A549 (cell line): ENCODE measurements at regions not wholly inside any gene's neighbourhood (a gene's known extent, or its start where the extent isn't known, plus 50 kb on each side); places are given as distances from the start of the nearest gene placed in this dataset.

Experiments
- ATAC-seq, 2 experiments: fragments of 200-7000 bp in 1 of 2; fragments of >200 bp in 1 of 2; cut with Nextera tagmentation in 1 of 2; cut with Tn5 transposase in 1 of 2; 3 replicates each; pipeline versions ENCODE4 v1.8.0 to v1.9.1; 2018 to 2020; ENCODE audit warnings: mild to moderate bottlenecking in 1 of 2, moderate library complexity in 1 of 2
- CTCF ChIA-PET: fragments of 300-600 bp; sonication (Branson Sonifier 250); formaldehyde crosslinking; extraction: SDS; loops from one replicate; lab custom pipeline; 2021; ENCODE audit warnings: antibody characterized with exemption, inconsistent platforms; lab: Yijun Ruan, JAX
- POLR2A ChIA-PET: fragments of 350-600 bp; formaldehyde crosslinking; extraction: SDS; loops from one replicate; lab custom pipeline; 2021; ENCODE audit warnings: antibody characterized with exemption, inconsistent platforms; lab: Yijun Ruan, JAX
- DNase-seq, 2 experiments: peaks; one replicate each; pipeline versions ENCODE4 v3.0.0 to v3.0.0-alpha.2; 2011 to 2016; ENCODE audit warnings: low read depth in 1 of 2, low spot score in 1 of 2
- FAIRE-seq: peaks from 2 replicates; lab custom pipeline; 2011; peaks lifted over from hg19 to GRCh38; lab: Jason Lieb, UNC
- H3K27ac ChIP-seq, 2 experiments: fragments of >200 bp; sonication (Bioruptor Twin); formaldehyde crosslinking; 3 replicates each; pipeline ENCODE4 v1.5.1; 2016 to 2017
- H3K4me1 ChIP-seq: fragments of >200 bp; sonication (Bioruptor Twin); formaldehyde crosslinking; 3 replicates; pipeline ENCODE4 v1.6.1; 2016
- H3K4me2 ChIP-seq: fragments of >200 bp; sonication (Bioruptor Twin); formaldehyde crosslinking; 3 replicates; pipeline ENCODE4 v1.6.1; 2016
- H3K4me3 ChIP-seq: fragments of >200 bp; sonication (Bioruptor Twin); formaldehyde crosslinking; 3 replicates; pipeline ENCODE4 v1.5.1; 2016
- H3K9me3 ChIP-seq: fragments of >200 bp; sonication (Bioruptor Twin); formaldehyde crosslinking; 3 replicates; pipeline ENCODE4 v1.6.1; 2016
- CBX8 ChIP-seq: fragments of 200-600 bp; sonication (generic); IDR thresholded peaks from 2 replicates; pipeline ENCODE4 v1.6.1; 2016
- CHD4 ChIP-seq: fragments of 200-600 bp; sonication (generic); IDR thresholded peaks from 2 replicates; pipeline ENCODE4 v1.6.1; 2016; ENCODE audit warnings: antibody characterized with exemption, mild to moderate bottlenecking, borderline replicate concordance
- EHMT2 ChIP-seq: fragments of 200-600 bp; sonication (generic); IDR thresholded peaks from 2 replicates; pipeline ENCODE4 v1.6.1; 2016; ENCODE audit warnings: antibody characterized with exemption, low read depth, mild to moderate bottlenecking, moderate library complexity
- FOSB ChIP-seq: fragments of 250-450 bp; sonication (Bioruptor Pico); IDR thresholded peaks from 2 replicates; pipeline ENCODE4 v1.5.0; 2020; ENCODE audit warnings: mild to moderate bottlenecking, moderate library complexity
- HDAC2 ChIP-seq: fragments of 200-600 bp; sonication (generic); IDR thresholded peaks from 2 replicates; pipeline ENCODE4 v1.6.1; 2016
- HOXA7 ChIP-seq: fragments of 250-450 bp; sonication (Bioruptor Pico); IDR thresholded peaks from 2 replicates; pipeline ENCODE4 v1.5.0; 2020; ENCODE audit warnings: mild to moderate bottlenecking, moderate library complexity
- JUNB ChIP-seq: fragments of >200 bp; sonication (Bioruptor Twin); formaldehyde crosslinking; IDR thresholded peaks from 2 replicates; pipeline ENCODE4 v1.6.1; 2016
- MAFK ChIP-seq: fragments of 450-650 bp; IDR thresholded peaks from 2 replicates; pipeline ENCODE4 v1.6.1; 2014; ENCODE audit not compliant: partially characterized antibody
- NPAS2 ChIP-seq: fragments of 250-450 bp; sonication (Bioruptor Pico); IDR thresholded peaks from 2 replicates; pipeline ENCODE4 v1.8.0; 2022; ENCODE audit warnings: mild to moderate bottlenecking, moderate library complexity, borderline replicate concordance
- PBX3 ChIP-seq: IDR thresholded peaks from 2 replicates; pipeline ENCODE4 v1.6.1; 2012
- POLR2A ChIP-seq: IDR thresholded peaks from 2 replicates; pipeline ENCODE4 v1.6.1; 2012; ENCODE audit warnings: mild to moderate bottlenecking, low read length
- RARB ChIP-seq: fragments of 250-450 bp; sonication (Bioruptor Pico); IDR thresholded peaks from 2 replicates; pipeline ENCODE4 v1.8.0; 2021; ENCODE audit warnings: mild to moderate bottlenecking, moderate library complexity
- REST ChIP-seq: fragments of 200-600 bp; sonication (generic); IDR thresholded peaks from 2 replicates; pipeline ENCODE4 v1.6.1; 2016; ENCODE audit warnings: antibody characterized with exemption, mild to moderate bottlenecking, moderate library complexity
- RNF2 ChIP-seq: fragments of 200-600 bp; sonication (generic); IDR thresholded peaks from 2 replicates; pipeline ENCODE4 v1.6.1; 2016; ENCODE audit warnings: low read depth, mild to moderate bottlenecking, antibody characterized with exemption, moderate library complexity, borderline replicate concordance
- TP53 ChIP-seq: fragments of 250-450 bp; sonication (Bioruptor Pico); IDR thresholded peaks from 2 replicates; pipeline ENCODE4 v1.5.0; 2021; ENCODE audit warnings: mild to moderate bottlenecking, moderate library complexity
- ZFP36 ChIP-seq: fragments of 450-650 bp; IDR thresholded peaks from 2 replicates; pipeline ENCODE4 v1.6.1; 2014; ENCODE audit warnings: borderline replicate concordance; ENCODE audit not compliant: partially characterized antibody
- ZSCAN20 ChIP-seq: fragments of 250-450 bp; sonication (Bioruptor Pico); IDR thresholded peaks from 2 replicates; pipeline ENCODE4 v1.8.0; 2022; ENCODE audit warnings: mild to moderate bottlenecking, moderate library complexity
- WGBS: methylation state at CpG from one replicate; pipeline ENCODE4 v1.1.6; 2017; ENCODE audit errors: missing lambda C conversion rate; 5-methylcytosine and 5-hydroxymethylcytosine counted together
- TF ChIP-seq, protein P1 (sequence below): IDR thresholded peaks from 2 replicates; pipeline ENCODE4 v1.6.1; 2012

GRCh38 chr10:65130162-65130758, 1609.1 kb downstream of the REEP3 start:
- Histone ChIP-seq H3K4me3 (no peak overlapping the region), H3K4me1 (no peaks in the 10 kb centered on the region), H3K27ac (no peak overlapping the region), H3K9me3 (no peaks in the 10 kb centered on the region)
- ATAC-seq (no peak), DNase-seq (no peak), FAIRE-seq (no peak)
- WGBS, result 11% methylated on average over 1 of the region's 1 CpG
- TF ChIP-seq POLR2A (no peak), EHMT2 (no peak)
- TF ChIP-seq, all 56 proteins: peak for 0
- ChIA-PET CTCF (no interaction called here), POLR2A (no interaction called here)
- H3K4me2 ChIP-seq, result no peak overlapping the region

DNA sequence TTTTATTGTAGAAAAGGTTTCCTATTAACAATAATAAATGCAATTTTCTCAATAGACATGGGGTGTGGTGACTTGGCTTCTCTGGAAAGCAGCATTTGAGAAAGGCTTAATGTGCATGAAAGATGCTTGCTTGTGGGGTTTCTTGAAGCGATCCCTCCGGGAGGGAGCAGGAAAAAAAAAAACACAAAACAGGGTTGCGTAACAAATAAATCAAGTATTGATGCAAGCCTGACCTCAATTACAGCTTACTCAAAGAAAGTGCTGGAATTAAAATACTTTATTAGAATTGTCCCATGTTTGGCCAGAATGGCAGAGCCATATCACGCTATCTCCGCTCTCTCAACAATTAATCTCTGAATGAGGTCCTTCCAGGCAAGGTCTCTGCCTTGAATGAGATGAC, 1612.5 kb downstream of the REEP3 start:
- Histone ChIP-seq H3K4me3 (no peak overlapping the region), H3K27ac (no peak overlapping the region), H3K9me3 (no peaks in the 10 kb centered on the region), H3K4me2 (no peak overlapping the region), H3K4me1 (no peaks in the 10 kb centered on the region)
- TF ChIP-seq RNF2 (no peak), HDAC2 (no peak), ZSCAN20 (no peak), JUNB (no peak), ZFP36 (no peak), TP53 (CRISPR knock-in tag) (no peak), CHD4 (no peak), CBX8 (no peak), HOXA7 (no peak)
- TF ChIP-seq, protein P1, sequence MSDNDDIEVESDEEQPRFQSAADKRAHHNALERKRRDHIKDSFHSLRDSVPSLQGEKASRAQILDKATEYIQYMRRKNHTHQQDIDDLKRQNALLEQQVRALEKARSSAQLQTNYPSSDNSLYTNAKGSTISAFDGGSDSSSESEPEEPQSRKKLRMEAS, result no peak
- ChIA-PET CTCF (no interaction called here), POLR2A (no interaction called here)
- no peak for DNase-seq
- no peak for FAIRE-seq
- ATAC-seq, result no peak
- WGBS, result 91% methylated on average over 5 of the region's 5 CpGs

DNA sequence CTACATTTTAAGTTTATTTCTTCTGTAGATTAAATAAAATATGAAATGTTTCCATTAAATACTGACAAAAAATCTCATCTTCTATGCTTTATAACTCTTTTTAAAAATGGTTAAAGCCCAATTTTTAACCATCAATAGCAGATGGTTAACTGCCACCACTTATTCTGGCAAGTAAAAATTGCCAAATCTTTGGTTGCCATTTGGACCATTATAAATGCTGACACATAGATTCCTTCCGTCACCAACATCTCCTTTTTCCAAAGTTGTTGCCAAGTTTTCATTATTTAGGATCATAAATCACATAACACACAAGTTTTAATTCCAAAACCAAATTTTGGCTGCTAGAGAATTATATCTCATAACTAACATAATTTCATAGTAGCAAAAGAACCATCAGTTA, 1614.3 kb downstream of the REEP3 start:
- ChIA-PET POLR2A (no interaction called here), CTCF (no interaction called here)
- TF ChIP-seq PBX3 (no peak), REST (no peak), MAFK (peak; percentile 50), RARB (no peak), FOSB (CRISPR knock-in tag) (no peak), NPAS2 (CRISPR knock-in tag) (no peak)
- no peak for FAIRE-seq
- no peak for DNase-seq
- Histone ChIP-seq H3K9me3 (no peaks in the 10 kb centered on the region), H3K4me2 (no peak overlapping the region), H3K4me3 (no peak overlapping the region), H3K27ac (no peak overlapping the region), H3K4me1 (no peaks in the 10 kb centered on the region)
- ATAC-seq, result no peak
- 41% methylated on average over 1 of the region's 1 CpG for WGBS
